ENCODE measurements at regions not wholly inside any gene's neighbourhood (a gene's known extent, or its start where the extent isn't known, plus 50 kb on each side); places are given as distances from the start of the nearest gene placed in this dataset.
A peak's percentile ranks its signal among the peaks of the same experiment; 100 is the strongest.

GRCh38 chr9:20002011-20002410 is 213.2 kb upstream of the SLC24A2 start:
- Mint-ChIP-seq H3K27ac (no peak overlapping the region), H3K4me3 (no peak overlapping the region), H3K36me3 (ENCODE audit: insufficient read depth) (no peaks in the 10 kb centered on the region), H3K4me1 (ENCODE audit: low read depth in 2 of 2) (peaks cover 14 to 20% of the 10 kb centered on the region in 2 donors), H3K27me3 (no peaks in the 10 kb centered on the region), H3K9me3 (peaks cover 6 to 11% of the 10 kb centered on the region in 2 donors)
- ATAC-seq (replicated peaks) (no peak), DNase-seq (no peak)

- Mint-ChIP-seq H3K4me1 (ENCODE audit: low read depth in 2 of 2) (peaks cover 14 to 20% of the 10 kb centered on the region in 2 donors), H3K36me3 (ENCODE audit: insufficient read depth) (no peaks in the 10 kb centered on the region), H3K9me3 (peaks cover 6 to 17% of the 10 kb centered on the region in 2 donors), H3K27me3 (no peaks in the 10 kb centered on the region), H3K27ac (no peak overlapping the region), H3K4me3 (no peak overlapping the region)
- no peak for ATAC-seq (replicated peaks)
- DNase-seq: no peak
These were observed 212.2 kb upstream of the SLC24A2 start for GRCh38 chr9:20001058-20001457.

GRCh38 chr9:19999491-20000057 is 210.7 kb upstream of the SLC24A2 start:
- H3K36me3 Mint-ChIP-seq (ENCODE audit: insufficient read depth): no peaks in the 10 kb centered on the region
- ATAC-seq (replicated peaks) (peak; percentile 87), DNase-seq (peak in 1 of 3 experiments; percentile 6)
- peaks cover 6 to 17% of the 10 kb centered on the region in 2 donors for H3K9me3 Mint-ChIP-seq
- peaks cover 14 to 20% of the 10 kb centered on the region in 2 donors for H3K4me1 Mint-ChIP-seq (ENCODE audit: low read depth in 2 of 2)
- H3K4me3 Mint-ChIP-seq: peak overlapping the region in 1 of 2 donors; percentile 27
- H3K27ac Mint-ChIP-seq: peak overlapping the region; percentile 57 to 80
- H3K27me3 Mint-ChIP-seq: no peaks in the 10 kb centered on the region

GRCh38 chr9:19998823-19999455 is 210.1 kb upstream of the SLC24A2 start:
- H3K27me3 Mint-ChIP-seq: peaks cover 0 to 1% of the 10 kb centered on the region in 2 donors
- DNase-seq: no peak
- ATAC-seq (replicated peaks): no peak
- no peaks in the 10 kb centered on the region for H3K36me3 Mint-ChIP-seq (ENCODE audit: insufficient read depth)
- H3K9me3 Mint-ChIP-seq: peaks cover 6 to 17% of the 10 kb centered on the region in 2 donors
- H3K4me3 Mint-ChIP-seq: peak overlapping the region in 1 of 2 donors; percentile 27
- H3K27ac Mint-ChIP-seq: peak overlapping the region; percentile 57 to 80
- H3K4me1 Mint-ChIP-seq (ENCODE audit: low read depth in 2 of 2): peaks cover 14 to 20% of the 10 kb centered on the region in 2 donors

- Mint-ChIP-seq H3K4me1 (ENCODE audit: low read depth in 2 of 2) (peaks cover 14 to 20% of the 10 kb centered on the region in 2 donors), H3K9me3 (peaks cover 6 to 17% of the 10 kb centered on the region in 2 donors), H3K27me3 (peaks cover 0 to 8% of the 10 kb centered on the region in 2 donors), H3K4me3 (no peak overlapping the region), H3K36me3 (ENCODE audit: insufficient read depth) (no peaks in the 10 kb centered on the region), H3K27ac (peak overlapping the region in 1 of 2 donors; percentile 80)
- ATAC-seq (replicated peaks) (peak; percentile 28), DNase-seq (no peak)
These were observed 209.3 kb upstream of the SLC24A2 start for GRCh38 chr9:19998153-19998552.

GRCh38 chr9:19995619-19996018 is 206.8 kb upstream of the SLC24A2 start:
- peaks cover 0 to 8% of the 10 kb centered on the region in 2 donors for H3K27me3 Mint-ChIP-seq
- ATAC-seq (replicated peaks) (no peak), DNase-seq (no peak)
- no peak overlapping the region for H3K4me3 Mint-ChIP-seq
- no peak overlapping the region for H3K27ac Mint-ChIP-seq
- no peaks in the 10 kb centered on the region for H3K36me3 Mint-ChIP-seq (ENCODE audit: insufficient read depth)
- peaks cover 6 to 17% of the 10 kb centered on the region in 2 donors for H3K9me3 Mint-ChIP-seq
- peaks cover 14 to 20% of the 10 kb centered on the region in 2 donors for H3K4me1 Mint-ChIP-seq (ENCODE audit: low read depth in 2 of 2)

- H3K27me3 Mint-ChIP-seq: peaks cover 0 to 8% of the 10 kb centered on the region in 2 donors
- DNase-seq (no peak), ATAC-seq (replicated peaks) (no peak)
- H3K4me3 Mint-ChIP-seq: no peak overlapping the region
- no peak overlapping the region for H3K27ac Mint-ChIP-seq
- no peaks in the 10 kb centered on the region for H3K36me3 Mint-ChIP-seq (ENCODE audit: insufficient read depth)
- peaks cover 6 to 17% of the 10 kb centered on the region in 2 donors for H3K9me3 Mint-ChIP-seq
- peaks cover 9 to 14% of the 10 kb centered on the region in 2 donors for H3K4me1 Mint-ChIP-seq (ENCODE audit: low read depth in 2 of 2)
These were observed 205.5 kb upstream of the SLC24A2 start for GRCh38 chr9:19994296-19994695.

- Mint-ChIP-seq H3K27me3 (peaks cover 0 to 8% of the 10 kb centered on the region in 2 donors), H3K9me3 (peaks cover 2 to 11% of the 10 kb centered on the region in 2 donors), H3K4me1 (ENCODE audit: low read depth in 2 of 2) (no peaks in the 10 kb centered on the region), H3K27ac (no peak overlapping the region), H3K4me3 (no peak overlapping the region), H3K36me3 (ENCODE audit: insufficient read depth) (no peaks in the 10 kb centered on the region)
- ATAC-seq (replicated peaks) (no peak), DNase-seq (no peak)
These were observed 203.7 kb upstream of the SLC24A2 start for GRCh38 chr9:19992556-19992955.

GRCh38 chr9:19989213-19989612 is 200.4 kb upstream of the SLC24A2 start:
- Mint-ChIP-seq H3K27me3 (peaks cover 0 to 8% of the 10 kb centered on the region in 2 donors), H3K36me3 (ENCODE audit: insufficient read depth) (no peaks in the 10 kb centered on the region), H3K4me1 (ENCODE audit: low read depth in 2 of 2) (no peaks in the 10 kb centered on the region), H3K4me3 (no peak overlapping the region), H3K9me3 (no peaks in the 10 kb centered on the region), H3K27ac (no peak overlapping the region)
- DNase-seq: no peak
- no peak for ATAC-seq (replicated peaks)

GRCh38 chr9:19988281-19988680 is 199.4 kb upstream of the SLC24A2 start:
- no peak for ATAC-seq (replicated peaks)
- no peak overlapping the region for H3K4me3 Mint-ChIP-seq
- no peak for DNase-seq
- no peak overlapping the region for H3K27ac Mint-ChIP-seq
- peaks cover 0 to under 1% of the 10 kb centered on the region in 2 donors for H3K27me3 Mint-ChIP-seq
- no peaks in the 10 kb centered on the region for H3K36me3 Mint-ChIP-seq (ENCODE audit: insufficient read depth)
- no peaks in the 10 kb centered on the region for H3K4me1 Mint-ChIP-seq (ENCODE audit: low read depth in 2 of 2)
- H3K9me3 Mint-ChIP-seq: no peaks in the 10 kb centered on the region

- ATAC-seq (replicated peaks): no peak
- no peak for DNase-seq
- Mint-ChIP-seq H3K4me1 (ENCODE audit: low read depth in 2 of 2) (no peaks in the 10 kb centered on the region), H3K27me3 (peaks cover 0 to 10% of the 10 kb centered on the region in 2 donors), H3K4me3 (no peak overlapping the region), H3K27ac (no peak overlapping the region), H3K36me3 (ENCODE audit: insufficient read depth) (no peaks in the 10 kb centered on the region), H3K9me3 (no peaks in the 10 kb centered on the region)
These were observed 196.2 kb upstream of the SLC24A2 start for GRCh38 chr9:19985081-19985480.

- no peak overlapping the region for H3K27ac Mint-ChIP-seq
- no peaks in the 10 kb centered on the region for H3K36me3 Mint-ChIP-seq (ENCODE audit: insufficient read depth)
These were observed 187.4 kb upstream of the SLC24A2 start for GRCh38 chr9:19976226-19976625.

GRCh38 chr9:19975499-19975898 is 186.7 kb upstream of the SLC24A2 start:
- ATAC-seq (replicated peaks): no peak
- peaks cover 0 to 14% of the 10 kb centered on the region in 2 donors for H3K27me3 Mint-ChIP-seq
- no peak overlapping the region for H3K4me3 Mint-ChIP-seq
- no peak overlapping the region for H3K27ac Mint-ChIP-seq
- H3K9me3 Mint-ChIP-seq: no peaks in the 10 kb centered on the region
- no peak for DNase-seq
- H3K36me3 Mint-ChIP-seq (ENCODE audit: insufficient read depth): no peaks in the 10 kb centered on the region
- H3K4me1 Mint-ChIP-seq (ENCODE audit: low read depth in 2 of 2): peaks cover 2 to 6% of the 10 kb centered on the region in 2 donors

More at GRCh38 chr9:19976226-19976625, 187.4 kb upstream of the SLC24A2 start:
- Mint-ChIP-seq H3K4me1 (ENCODE audit: low read depth in 2 of 2) (peaks cover 2 to 6% of the 10 kb centered on the region in 2 donors), H3K4me3 (no peak overlapping the region), H3K9me3 (no peaks in the 10 kb centered on the region), H3K27me3 (peaks cover 0 to 14% of the 10 kb centered on the region in 2 donors)
- DNase-seq (no peak), ATAC-seq (replicated peaks) (peak; percentile 44)

- no peak for DNase-seq
These were observed 180.9 kb upstream of the SLC24A2 start for GRCh38 chr9:19969721-19970120.

More at GRCh38 chr9:19969721-19970120, 180.9 kb upstream of the SLC24A2 start:
- H3K27ac Mint-ChIP-seq: no peak overlapping the region
- no peak for ATAC-seq (replicated peaks)
- H3K9me3 Mint-ChIP-seq: no peaks in the 10 kb centered on the region
- H3K4me1 Mint-ChIP-seq (ENCODE audit: low read depth in 2 of 2): no peaks in the 10 kb centered on the region
- peaks cover 0 to 6% of the 10 kb centered on the region in 2 donors for H3K27me3 Mint-ChIP-seq
- H3K36me3 Mint-ChIP-seq (ENCODE audit: insufficient read depth): no peaks in the 10 kb centered on the region
- H3K4me3 Mint-ChIP-seq: no peak overlapping the region

Data from effector memory CD8-positive, alpha-beta T cell (primary cell).